ENCODE measurements at regions not wholly inside any gene's neighbourhood (a gene's known extent, or its start where the extent isn't known, plus 50 kb on each side); places are given as distances from the start of the nearest gene placed in this dataset.

- TF ChIP-seq CTCF (IDR thresholded peaks at IDR 0.05; ENCODE audit: low read depth, low read length) (no peak), POLR2A (IDR thresholded peaks at IDR 0.05; ENCODE audit: extremely low read depth, insufficient read length) (no peak), MAX (IDR thresholded peaks at IDR 0.05; ENCODE audit: low read depth, low read length) (no peak)
These were observed 257.3 kb upstream of the EDNRA start for GRCh38 chr4:147223576-147223975.
